BJ (cell line): ENCODE measurements at regions not wholly inside any gene's neighbourhood (a gene's known extent, or its start where the extent isn't known, plus 50 kb on each side); places are given as distances from the start of the nearest gene placed in this dataset.

Experiments
- CTCF ChIA-PET: fragments of 350-600 bp; formaldehyde crosslinking; extraction: SDS; loops from one replicate; lab custom pipeline; 2021; ENCODE audit warnings: antibody characterized with exemption, inconsistent platforms; lab: Yijun Ruan, JAX
- POLR2A ChIA-PET: fragments of 300-600 bp; sonication (Branson Sonifier 250); formaldehyde crosslinking; extraction: SDS; loops from one replicate; lab custom pipeline; 2021; ENCODE audit warnings: antibody characterized with exemption; lab: Charles Lee
- DNase-seq: peaks from one replicate; pipeline ENCODE4 v3.0.0-alpha.2; 2011; ENCODE audit warnings: low read depth
- H3K27me3 ChIP-seq: 2 replicates; pipeline ENCODE4 v1.6.0; 2011; ENCODE audit warnings: low read length; ENCODE audit not compliant: control insufficient read depth, insufficient read depth
- H3K36me3 ChIP-seq: 2 replicates; pipeline ENCODE4 v1.5.1; 2011; ENCODE audit warnings: low read length; ENCODE audit not compliant: control insufficient read depth, insufficient read depth
- H3K4me3 ChIP-seq: 2 replicates; pipeline ENCODE4 v1.5.1; 2011; ENCODE audit warnings: low read depth, mild to moderate bottlenecking, control low read depth, low read length
- CTCF ChIP-seq: IDR thresholded peaks from 2 replicates; pipeline ENCODE4 v1.5.1; 2011; ENCODE audit warnings: low read depth, mild to moderate bottlenecking, control low read depth, inconsistent platforms, low read length, moderate library complexity; ENCODE audit not compliant: insufficient read depth

DNA sequence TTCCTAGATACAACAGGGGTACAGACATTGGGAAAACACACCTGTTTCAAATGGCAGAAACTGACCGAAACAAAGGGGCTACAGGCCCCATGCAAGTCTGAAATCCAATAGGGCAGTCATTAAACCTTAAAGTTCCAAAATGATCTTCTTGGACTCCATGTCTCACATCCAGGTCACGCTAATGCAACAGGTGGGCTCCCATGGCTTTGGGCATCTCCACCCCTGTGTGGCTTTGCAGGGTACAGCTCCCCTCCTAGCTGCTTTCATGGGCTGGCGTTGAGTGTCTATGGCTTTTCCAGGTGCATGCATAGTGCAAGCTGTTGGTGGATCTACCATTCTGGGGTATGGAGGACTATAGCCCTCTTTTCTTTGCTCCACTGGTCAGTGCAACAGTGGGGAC is 248.1 kb upstream of the RHOBTB1 start:
- TF ChIP-seq CTCF = no peak
- Histone ChIP-seq H3K4me3 (no peak overlapping the region), H3K36me3 (no peaks in the 10 kb centered on the region), H3K27me3 (no peaks in the 10 kb centered on the region; the same call in 1 of the 2 replicates)
- no peak for DNase-seq
- POLR2A ChIA-PET = interaction anchor here (0.7 kb wide), 1 partner anchor 46 kb away, joined by 3 read pairs; no protein-coding TSS in a partner anchor
- CTCF ChIA-PET = interaction anchor here (3.4 kb wide), 1 partner anchor 373 kb away, joined by 18 read pairs; no protein-coding TSS in a partner anchor

- CTCF ChIA-PET = interaction anchor here (1.1 to 3.4 kb wide), 16 partner anchors 9 to 378 kb away, joined by 3 to 21 read pairs (median 5); no protein-coding TSS in a partner anchor
- Histone ChIP-seq H3K27me3 (no peaks in the 10 kb centered on the region; the same call in 1 of the 2 replicates), H3K4me3 (no peak overlapping the region), H3K36me3 (no peaks in the 10 kb centered on the region)
- DNase-seq = no peak
- POLR2A ChIA-PET = no interaction called here
- no peak for TF ChIP-seq CTCF
These were observed 245.9 kb upstream of the RHOBTB1 start for GRCh38 chr10:61189912-61190311.

- Histone ChIP-seq H3K4me3 (no peak overlapping the region), H3K27me3 (no peaks in the 10 kb centered on the region; the same call in 1 of the 2 replicates), H3K36me3 (no peaks in the 10 kb centered on the region)
- DNase-seq = no peak
- ChIA-PET CTCF (interaction anchor here (3.4 kb wide), 1 partner anchor 369 kb away, joined by 18 read pairs; no protein-coding TSS in a partner anchor), POLR2A (no interaction called here)
- TF ChIP-seq CTCF = no peak
These were observed 244.7 kb upstream of the RHOBTB1 start for GRCh38 chr10:61188691-61189090.

DNA sequence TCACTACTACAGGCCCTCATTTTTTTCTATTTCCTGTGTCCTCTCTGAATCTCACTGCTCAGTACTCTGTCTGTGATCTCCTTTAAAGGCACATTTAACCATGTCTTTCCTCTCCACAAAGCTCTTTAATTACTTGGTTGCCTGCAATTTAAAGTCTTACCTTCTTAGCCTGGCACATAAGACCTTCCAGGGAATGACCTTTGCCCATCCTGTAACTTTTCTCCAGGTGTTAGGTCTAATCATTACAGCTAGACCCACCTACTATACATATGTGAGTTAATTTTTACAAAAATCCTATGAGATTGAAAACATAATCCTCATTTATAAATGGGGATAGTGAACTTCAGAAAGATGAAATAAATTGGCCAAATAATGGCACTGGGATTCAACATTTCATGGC is 244.1 kb upstream of the RHOBTB1 start:
- CTCF ChIA-PET = no interaction called here
- H3K36me3 ChIP-seq = no peaks in the 10 kb centered on the region
- DNase-seq = no peak
- TF ChIP-seq CTCF = no peak
- no peaks in the 10 kb centered on the region; the same call in 1 of the 2 replicates for H3K27me3 ChIP-seq
- POLR2A ChIA-PET = no interaction called here
- H3K4me3 ChIP-seq = no peak overlapping the region

DNA sequence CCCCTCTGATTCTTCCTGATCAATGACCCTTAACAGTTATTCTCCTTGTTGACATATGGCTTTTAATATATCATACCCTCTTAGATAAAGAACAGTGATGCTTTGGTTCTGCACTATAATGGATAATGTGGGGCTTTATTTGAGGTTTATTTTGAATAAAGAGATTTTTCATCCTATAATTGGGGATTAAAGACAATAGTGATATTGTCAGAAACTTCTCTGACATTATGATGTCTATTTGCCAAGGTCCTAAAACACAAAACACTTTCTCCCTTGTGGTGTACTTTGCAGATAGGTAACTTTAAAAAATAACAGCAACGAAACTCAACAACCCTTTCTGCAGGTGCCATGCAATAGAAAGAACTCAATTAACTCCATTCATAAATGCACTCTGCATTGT is 243.6 kb upstream of the RHOBTB1 start:
- Histone ChIP-seq H3K27me3 (no peaks in the 10 kb centered on the region; the same call in 1 of the 2 replicates), H3K36me3 (no peaks in the 10 kb centered on the region), H3K4me3 (no peak overlapping the region)
- TF ChIP-seq CTCF = no peak
- CTCF ChIA-PET = no interaction called here
- DNase-seq = no peak
- POLR2A ChIA-PET = no interaction called here
